HEK293T (cell line): ENCODE measurements at regions not wholly inside any gene's neighbourhood (a gene's known extent, or its start where the extent isn't known, plus 50 kb on each side); places are given as distances from the start of the nearest gene placed in this dataset.

Source experiments
- BHLHE40 ChIP-seq: fragments of 450-650 bp; IDR thresholded peaks from 2 replicates; pipeline ENCODE4 v1.6.1; 2016; ENCODE audit warnings: mild to moderate bottlenecking, moderate library complexity, borderline replicate concordance
- ELF4 ChIP-seq: fragments of 450-650 bp; IDR thresholded peaks from 2 replicates; pipeline ENCODE4 v1.6.1; 2017; ENCODE audit warnings: antibody characterized with exemption
- FOXM1 ChIP-seq: fragments of 450-650 bp; IDR thresholded peaks from 2 replicates; pipeline ENCODE4 v1.6.1; 2017; ENCODE audit warnings: mild to moderate bottlenecking, borderline replicate concordance
- HDGF ChIP-seq: fragments of 450-650 bp; IDR thresholded peaks from 2 replicates; pipeline ENCODE4 v1.6.1; 2017; ENCODE audit warnings: antibody characterized with exemption, borderline replicate concordance
- NFRKB ChIP-seq: fragments of 450-650 bp; IDR thresholded peaks from 2 replicates; pipeline ENCODE4 v1.6.1; 2016; ENCODE audit warnings: mild to moderate bottlenecking, moderate library complexity
- SP1 ChIP-seq: fragments of 450-650 bp; IDR thresholded peaks from 2 replicates; pipeline ENCODE4 v1.6.1; 2017
- SUZ12 ChIP-seq: fragments of 450-650 bp; IDR thresholded peaks from 2 replicates; pipeline ENCODE4 v1.6.1; 2016; ENCODE audit warnings: mild to moderate bottlenecking
- TARDBP ChIP-seq: fragments of 450-650 bp; IDR thresholded peaks from 2 replicates; pipeline ENCODE4 v1.6.1; 2016
- TF ChIP-seq, protein P1 (sequence below): fragments of 450-650 bp; IDR thresholded peaks from 2 replicates; pipeline ENCODE4 v1.6.1; 2016

DNA sequence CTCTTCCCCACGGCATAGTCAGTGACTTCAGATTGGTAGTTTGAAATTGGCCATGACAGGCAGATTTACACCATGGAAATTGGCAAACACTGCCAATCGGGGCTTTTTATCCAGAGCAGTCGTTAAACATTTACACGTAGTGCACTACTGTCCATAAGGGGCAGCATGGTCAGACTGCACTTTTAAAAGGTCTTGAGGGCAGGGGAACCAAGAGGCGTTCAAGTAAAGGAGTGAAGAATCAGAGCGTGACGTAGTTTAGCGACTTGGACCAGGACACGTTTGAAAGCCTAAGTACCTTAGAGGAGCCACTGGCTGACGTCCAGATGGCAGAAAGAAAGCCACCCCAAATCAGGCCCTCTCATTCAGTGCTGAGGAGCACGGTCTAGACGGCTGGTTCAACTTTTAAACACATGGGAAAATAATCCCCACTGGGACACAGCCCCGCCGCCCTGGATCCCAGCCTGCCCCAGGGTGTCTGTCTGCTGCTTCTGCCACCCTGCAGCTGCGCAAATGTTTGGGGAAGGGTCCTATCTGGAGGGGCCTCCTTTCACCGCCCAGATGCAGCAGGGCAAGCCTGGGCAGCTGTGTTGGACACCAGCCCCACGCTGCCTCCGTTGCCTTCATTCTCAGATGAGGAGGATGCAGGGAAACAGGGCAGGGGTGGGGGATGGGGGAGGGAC lies 52.5 kb upstream of the PPP2R5C start:
- TF ChIP-seq BHLHE40 = no peak
- no peak for TF ChIP-seq ELF4
- TF ChIP-seq FOXM1 = no peak
- TF ChIP-seq TARDBP = no peak
- no peak for TF ChIP-seq SP1
- TF ChIP-seq, protein P1, sequence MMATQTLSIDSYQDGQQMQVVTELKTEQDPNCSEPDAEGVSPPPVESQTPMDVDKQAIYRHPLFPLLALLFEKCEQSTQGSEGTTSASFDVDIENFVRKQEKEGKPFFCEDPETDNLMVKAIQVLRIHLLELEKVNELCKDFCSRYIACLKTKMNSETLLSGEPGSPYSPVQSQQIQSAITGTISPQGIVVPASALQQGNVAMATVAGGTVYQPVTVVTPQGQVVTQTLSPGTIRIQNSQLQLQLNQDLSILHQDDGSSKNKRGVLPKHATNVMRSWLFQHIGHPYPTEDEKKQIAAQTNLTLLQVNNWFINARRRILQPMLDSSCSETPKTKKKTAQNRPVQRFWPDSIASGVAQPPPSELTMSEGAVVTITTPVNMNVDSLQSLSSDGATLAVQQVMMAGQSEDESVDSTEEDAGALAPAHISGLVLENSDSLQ = no peak
- no peak for TF ChIP-seq SUZ12
- TF ChIP-seq HDGF = no peak
- TF ChIP-seq NFRKB = no peak
